Activated CD8-positive, alpha-beta T cell treated with anti-CD3 and anti-CD28 coated beads, Interleukin-2, amount 10 ng/mL, durations not matched to agents 7 days and 5 days (primary cell): ENCODE measurements at regions not wholly inside any gene's neighbourhood (a gene's known extent, or its start where the extent isn't known, plus 50 kb on each side); places are given as distances from the start of the nearest gene placed in this dataset.

Experiments used
- ATAC-seq: fragments of 150-1000 bp; cut with Tn5 transposase; one replicate; pipeline ENCODE4 v1.10.0; 2021; ENCODE audit warnings: moderate library complexity
- CTCF ChIA-PET: fragments of 350-600 bp; sonication (Branson Sonifier 250); formaldehyde crosslinking; loops from one replicate; lab custom pipeline; 2021; ENCODE audit warnings: antibody characterized with exemption; lab: Charles Lee
- POLR2A ChIA-PET: fragments of 350-600 bp; sonication (Branson Sonifier 250); formaldehyde crosslinking; loops from one replicate; lab custom pipeline; 2021; ENCODE audit warnings: antibody characterized with exemption; lab: Charles Lee
- DNase-seq: peaks from one replicate; pipeline ENCODE4 v3.0.0-alpha.2; 2020
- H3K27ac Mint-ChIP-seq: one replicate; pipeline ENCODE4 v1.8.0; 2021; ENCODE audit warnings: mild to moderate bottlenecking, mixed read lengths
- H3K27me3 Mint-ChIP-seq: one replicate; pipeline ENCODE4 v1.8.0; 2021; ENCODE audit warnings: low read depth, mixed read lengths
- H3K36me3 Mint-ChIP-seq: one replicate; pipeline ENCODE4 v1.8.0; 2021; ENCODE audit warnings: low read depth, mixed read lengths
- H3K4me1 Mint-ChIP-seq: one replicate; pipeline ENCODE4 v1.8.0; 2021; ENCODE audit warnings: low read depth, mixed read lengths
- H3K4me3 Mint-ChIP-seq: one replicate; pipeline ENCODE4 v1.8.0; 2021; ENCODE audit warnings: mild to moderate bottlenecking, mixed read lengths
- H3K9me3 Mint-ChIP-seq: one replicate; pipeline ENCODE4 v1.8.0; 2022; ENCODE audit warnings: mixed read lengths; ENCODE audit not compliant: insufficient read depth

DNA sequence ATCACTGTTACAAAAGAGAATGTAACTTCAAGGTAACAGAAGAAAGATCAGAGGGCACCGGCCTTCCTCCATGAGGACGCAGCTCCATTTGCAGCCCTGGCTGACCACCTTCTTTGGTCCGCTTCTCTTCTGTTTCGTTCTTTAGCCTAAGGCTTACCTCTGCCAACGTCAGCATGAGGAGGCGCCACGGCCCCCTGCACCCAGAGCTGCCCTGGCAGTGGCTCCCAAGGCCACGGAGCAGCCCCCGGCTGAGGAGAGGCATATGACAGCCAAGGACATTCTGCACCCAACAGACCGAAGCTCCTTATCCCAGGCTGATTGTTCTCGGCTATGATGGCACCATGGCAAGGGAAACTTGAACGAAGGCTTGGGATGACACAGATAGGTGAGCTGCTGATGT, 250.3 kb downstream of the TOMM20 start:
- Mint-ChIP-seq H3K36me3 (peaks cover 5% of the 10 kb centered on the region), H3K27me3 (no peaks in the 10 kb centered on the region), H3K9me3 (no peaks in the 10 kb centered on the region), H3K27ac (no peak overlapping the region), H3K4me3 (no peak overlapping the region), H3K4me1 (peaks cover 77% of the 10 kb centered on the region)
- ChIA-PET POLR2A (interaction anchor here (0.7 kb wide), 1 partner anchor 48 kb away, joined by 3 read pairs; no protein-coding TSS in a partner anchor), CTCF (no interaction called here)
- no peak for ATAC-seq
- DNase-seq: no peak

DNA sequence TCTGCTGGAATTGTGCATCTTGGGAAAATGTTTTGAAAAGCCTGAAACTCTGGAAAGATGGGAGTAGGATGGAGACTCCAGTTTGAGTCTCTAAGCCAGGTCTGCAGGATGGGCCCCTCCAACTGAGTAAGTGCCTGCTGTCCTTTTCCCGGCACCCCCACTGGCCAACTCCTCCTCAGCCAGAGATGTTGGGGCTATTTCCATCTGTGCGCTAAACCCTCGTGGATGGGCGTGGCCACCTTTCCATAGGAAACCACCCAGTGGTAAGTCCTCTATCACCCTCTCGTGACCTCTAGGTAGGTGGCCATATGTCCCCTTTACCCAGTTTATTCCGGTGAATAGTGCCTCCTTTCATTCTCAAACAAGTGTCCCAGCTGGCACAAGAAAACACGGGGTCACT, 250.9 kb downstream of the TOMM20 start:
- no peak for ATAC-seq
- CTCF ChIA-PET: no interaction called here
- Mint-ChIP-seq H3K4me3 (no peak overlapping the region), H3K4me1 (peaks cover 72% of the 10 kb centered on the region), H3K36me3 (peaks cover 5% of the 10 kb centered on the region), H3K27ac (no peak overlapping the region), H3K27me3 (no peaks in the 10 kb centered on the region), H3K9me3 (no peaks in the 10 kb centered on the region)
- POLR2A ChIA-PET: no interaction called here
- DNase-seq: no peak

DNA sequence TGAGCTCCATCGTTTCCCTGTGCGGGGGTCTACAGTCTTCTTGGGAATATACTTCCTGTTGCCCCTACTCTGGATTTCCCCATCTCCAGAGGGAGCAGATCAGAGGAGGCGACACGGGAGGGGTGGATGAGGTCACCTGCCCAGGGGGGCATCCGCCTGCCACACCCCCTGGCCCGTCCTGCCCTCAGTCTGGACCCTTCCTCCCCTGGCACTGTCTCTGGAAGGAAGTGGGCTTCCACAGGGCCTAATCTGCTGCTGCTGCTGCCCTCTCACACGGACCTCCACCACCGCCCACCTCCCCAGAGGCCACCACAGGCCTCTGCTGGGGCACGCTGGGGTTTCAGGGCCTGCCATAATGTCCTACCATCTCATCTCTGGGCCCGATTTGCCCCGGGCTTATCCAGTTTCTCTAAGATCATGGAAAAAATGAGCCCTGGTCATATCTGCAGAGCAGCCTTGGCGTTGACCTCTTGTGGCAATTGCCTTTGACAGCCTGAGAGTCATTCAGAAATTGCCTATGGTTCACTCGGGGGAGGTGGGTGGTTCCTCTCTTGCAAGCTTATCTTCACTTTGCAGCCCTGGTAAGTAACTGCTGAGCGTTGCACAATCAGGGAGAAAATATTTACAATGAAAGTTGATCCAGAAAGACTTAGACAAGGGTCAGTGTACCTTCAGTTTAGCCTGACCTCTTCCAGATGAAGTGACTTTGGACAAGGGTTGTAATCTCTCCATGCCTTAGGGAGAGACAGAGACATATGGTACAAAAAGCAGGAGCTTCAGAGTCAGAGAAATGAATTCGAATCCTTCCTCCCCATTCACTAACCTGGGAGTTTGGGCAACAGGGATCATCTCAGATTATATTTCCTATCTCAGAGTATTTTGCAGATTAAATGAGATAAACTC, 252.4 kb downstream of the TOMM20 start:
- no peak overlapping the region for H3K4me3 Mint-ChIP-seq
- CTCF ChIA-PET: interaction anchor here (0.8 to 1.6 kb wide), 4 partner anchors 30 to 389 kb away, joined by 3 to 4 read pairs (median 3); no protein-coding TSS in a partner anchor
- DNase-seq: no peak
- peaks cover 57% of the 10 kb centered on the region for H3K4me1 Mint-ChIP-seq
- H3K27ac Mint-ChIP-seq: no peak overlapping the region
- ATAC-seq: no peak
- H3K27me3 Mint-ChIP-seq: no peaks in the 10 kb centered on the region
- H3K36me3 Mint-ChIP-seq: peaks cover 3% of the 10 kb centered on the region
- no peaks in the 10 kb centered on the region for H3K9me3 Mint-ChIP-seq
- POLR2A ChIA-PET: no interaction called here

DNA sequence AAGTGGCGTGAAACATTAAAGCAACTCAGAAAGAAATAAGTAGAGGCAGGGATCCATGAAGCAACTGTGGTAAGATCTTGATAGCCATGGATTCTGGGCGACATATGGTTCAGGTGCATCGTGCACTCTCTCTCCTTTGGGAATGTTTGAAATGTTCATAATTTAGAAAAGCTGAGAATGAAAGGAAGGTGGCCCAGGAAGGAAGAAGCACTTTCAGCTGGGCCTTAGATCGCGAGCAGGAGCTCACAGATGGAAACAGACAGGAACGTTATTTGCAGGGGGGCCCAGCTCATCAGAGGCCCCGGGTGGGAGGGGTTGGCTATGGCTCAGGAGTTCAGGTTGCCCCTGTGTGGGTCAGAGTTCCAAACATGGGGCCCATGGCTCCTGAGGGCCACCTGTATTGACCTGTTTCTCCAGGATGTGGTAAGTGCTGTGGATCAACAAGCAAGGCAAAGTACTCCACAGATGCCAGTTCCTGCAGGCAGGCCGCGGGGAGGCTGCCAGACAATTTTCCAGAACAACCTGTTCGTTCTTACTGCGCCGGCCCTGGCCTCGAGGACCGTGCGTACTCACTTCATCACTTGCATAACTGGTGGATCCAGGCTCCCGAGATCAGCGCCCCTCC, 253.2 kb downstream of the TOMM20 start:
- Mint-ChIP-seq H3K36me3 (peaks cover 3% of the 10 kb centered on the region), H3K4me1 (peaks cover 51% of the 10 kb centered on the region), H3K9me3 (no peaks in the 10 kb centered on the region), H3K4me3 (no peak overlapping the region), H3K27ac (peak overlapping the region; percentile 3), H3K27me3 (no peaks in the 10 kb centered on the region)
- ATAC-seq (no peak), DNase-seq (no peak)
- ChIA-PET POLR2A (interaction anchor here (0.7 kb wide), 1 partner anchor 30 kb away, joined by 3 read pairs; no protein-coding TSS in a partner anchor), CTCF (interaction anchor here (1.6 kb wide), 1 partner anchor 388 kb away, joined by 4 read pairs; no protein-coding TSS in a partner anchor)

DNA sequence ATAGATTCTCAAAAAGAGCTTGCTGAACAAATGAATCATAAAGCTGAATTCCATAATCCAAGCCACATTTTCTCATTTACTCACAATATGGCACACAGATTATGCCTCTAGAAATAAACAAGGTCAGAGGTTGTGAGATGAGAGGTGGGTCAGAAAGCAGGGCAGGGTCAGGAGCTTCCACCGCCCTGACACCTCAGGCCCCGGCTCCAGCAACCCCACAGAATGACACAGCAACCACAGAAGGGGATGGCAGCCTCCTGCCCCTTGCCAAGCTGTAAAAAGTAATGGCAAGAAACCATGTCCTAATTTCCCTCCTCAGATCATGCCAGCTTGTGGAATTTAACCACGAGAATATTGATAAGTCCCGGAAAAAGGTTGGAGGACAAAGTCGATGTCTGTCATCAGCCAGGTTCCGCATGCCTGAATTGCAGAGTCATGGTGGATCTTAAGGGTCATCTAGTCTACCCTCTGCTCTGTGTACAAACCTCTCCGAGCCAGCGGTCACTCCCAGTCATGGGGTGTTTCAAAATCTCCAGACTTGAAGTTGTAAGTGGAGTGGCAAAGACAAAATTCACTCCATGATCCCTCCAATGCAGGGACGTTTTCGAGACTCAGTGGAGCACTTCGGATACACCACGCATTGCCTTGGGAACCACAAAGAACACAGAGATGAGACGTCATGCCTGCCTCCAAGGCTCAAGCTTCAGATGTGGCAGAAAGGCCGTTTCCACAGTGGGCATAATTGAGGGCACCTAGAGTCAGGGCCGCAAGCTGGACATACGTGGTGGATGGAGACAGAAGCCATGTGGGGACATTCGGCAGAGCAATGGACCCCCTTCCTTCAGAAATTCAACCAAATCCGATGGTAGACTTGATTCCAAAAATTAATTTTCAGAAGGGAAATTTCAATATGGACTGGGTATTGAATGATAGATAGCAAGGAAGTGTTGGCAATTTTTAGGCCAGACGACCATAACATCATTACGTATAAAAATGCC, 254.0 kb downstream of the TOMM20 start:
- ChIA-PET CTCF (interaction anchor here (1.1 kb wide), 1 partner anchor 29 kb away, joined by 3 read pairs; no protein-coding TSS in a partner anchor), POLR2A (interaction anchor here (0.7 to 1.3 kb wide), 3 partner anchors 29 to 111 kb away, joined by 3 to 4 read pairs (median 4); no protein-coding TSS in a partner anchor)
- ATAC-seq: no peak
- Mint-ChIP-seq H3K4me1 (peaks cover 46% of the 10 kb centered on the region), H3K9me3 (no peaks in the 10 kb centered on the region), H3K4me3 (no peak overlapping the region), H3K27me3 (no peaks in the 10 kb centered on the region), H3K36me3 (peaks cover 2% of the 10 kb centered on the region), H3K27ac (peak overlapping the region; percentile 3)
- DNase-seq: no peak

DNA sequence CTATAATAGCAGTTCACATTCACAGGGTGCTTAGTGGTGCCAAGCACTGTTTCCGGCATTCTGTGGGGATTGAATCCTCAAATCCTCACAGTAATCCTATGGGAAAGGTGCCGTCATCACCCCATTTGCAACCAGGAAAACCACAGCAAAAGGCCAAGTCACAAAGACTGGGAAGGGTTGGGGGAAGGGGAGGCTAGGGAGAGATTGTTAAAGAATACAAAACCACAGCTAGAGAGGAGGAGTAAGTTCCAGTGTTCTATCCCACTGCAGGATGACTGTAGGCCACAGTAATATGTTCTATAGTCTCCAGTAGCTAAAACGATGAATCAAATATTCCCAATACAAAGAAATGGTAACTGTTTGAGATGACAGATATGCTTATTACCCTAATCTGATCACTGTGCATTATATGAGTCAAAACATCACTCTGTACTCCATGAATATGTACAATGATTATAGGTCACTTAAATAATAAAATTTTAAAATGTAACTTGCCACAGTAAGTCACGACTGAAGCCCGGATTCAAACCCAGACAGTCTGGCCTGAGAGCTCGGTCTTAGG, 256.8 kb downstream of the TOMM20 start:
- no peak overlapping the region for H3K27ac Mint-ChIP-seq
- ATAC-seq: no peak
- DNase-seq: no peak
- no peaks in the 10 kb centered on the region for H3K27me3 Mint-ChIP-seq
- H3K9me3 Mint-ChIP-seq: no peaks in the 10 kb centered on the region
- H3K4me1 Mint-ChIP-seq: peaks cover 42% of the 10 kb centered on the region
- no peak overlapping the region for H3K4me3 Mint-ChIP-seq
- ChIA-PET POLR2A (no interaction called here), CTCF (no interaction called here)
- H3K36me3 Mint-ChIP-seq: no peaks in the 10 kb centered on the region

DNA sequence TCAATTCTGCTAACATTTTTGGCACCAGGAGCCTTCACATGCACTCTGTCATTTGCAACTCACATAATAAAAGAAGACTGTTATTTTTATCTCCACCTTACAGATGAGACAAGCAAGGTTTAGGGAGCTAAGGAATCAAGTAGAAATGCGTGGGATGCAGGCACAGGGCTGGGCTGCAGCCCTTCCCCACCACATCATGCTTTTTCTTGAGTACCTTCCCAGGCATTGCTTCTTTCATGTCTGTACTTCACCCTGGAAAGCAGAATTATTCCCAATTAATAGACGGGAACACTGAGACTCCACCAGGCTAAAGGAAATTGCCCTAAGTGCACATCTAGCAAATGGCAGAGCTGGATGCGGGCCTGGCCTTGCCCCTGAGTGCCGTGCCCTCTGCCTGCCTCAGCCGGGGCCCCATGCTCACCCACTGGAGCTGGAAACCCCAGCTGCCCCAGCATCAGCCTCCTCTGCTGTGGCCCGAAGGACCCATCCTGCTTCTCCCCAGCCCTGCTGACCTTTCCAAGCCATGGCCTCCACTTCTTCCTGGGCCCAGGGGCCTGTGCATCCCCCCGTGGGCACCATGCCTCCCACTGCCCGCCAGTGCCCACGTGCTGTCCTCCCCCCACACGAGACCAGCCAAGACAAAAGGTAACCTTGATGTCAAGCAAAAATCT, 257.5 kb downstream of the TOMM20 start:
- H3K4me1 Mint-ChIP-seq: peaks cover 40% of the 10 kb centered on the region
- ATAC-seq (no peak), DNase-seq (no peak)
- no peaks in the 10 kb centered on the region for H3K36me3 Mint-ChIP-seq
- ChIA-PET CTCF (no interaction called here), POLR2A (no interaction called here)
- H3K27ac Mint-ChIP-seq: no peak overlapping the region
- H3K9me3 Mint-ChIP-seq: no peaks in the 10 kb centered on the region
- no peak overlapping the region for H3K4me3 Mint-ChIP-seq
- H3K27me3 Mint-ChIP-seq: no peaks in the 10 kb centered on the region

DNA sequence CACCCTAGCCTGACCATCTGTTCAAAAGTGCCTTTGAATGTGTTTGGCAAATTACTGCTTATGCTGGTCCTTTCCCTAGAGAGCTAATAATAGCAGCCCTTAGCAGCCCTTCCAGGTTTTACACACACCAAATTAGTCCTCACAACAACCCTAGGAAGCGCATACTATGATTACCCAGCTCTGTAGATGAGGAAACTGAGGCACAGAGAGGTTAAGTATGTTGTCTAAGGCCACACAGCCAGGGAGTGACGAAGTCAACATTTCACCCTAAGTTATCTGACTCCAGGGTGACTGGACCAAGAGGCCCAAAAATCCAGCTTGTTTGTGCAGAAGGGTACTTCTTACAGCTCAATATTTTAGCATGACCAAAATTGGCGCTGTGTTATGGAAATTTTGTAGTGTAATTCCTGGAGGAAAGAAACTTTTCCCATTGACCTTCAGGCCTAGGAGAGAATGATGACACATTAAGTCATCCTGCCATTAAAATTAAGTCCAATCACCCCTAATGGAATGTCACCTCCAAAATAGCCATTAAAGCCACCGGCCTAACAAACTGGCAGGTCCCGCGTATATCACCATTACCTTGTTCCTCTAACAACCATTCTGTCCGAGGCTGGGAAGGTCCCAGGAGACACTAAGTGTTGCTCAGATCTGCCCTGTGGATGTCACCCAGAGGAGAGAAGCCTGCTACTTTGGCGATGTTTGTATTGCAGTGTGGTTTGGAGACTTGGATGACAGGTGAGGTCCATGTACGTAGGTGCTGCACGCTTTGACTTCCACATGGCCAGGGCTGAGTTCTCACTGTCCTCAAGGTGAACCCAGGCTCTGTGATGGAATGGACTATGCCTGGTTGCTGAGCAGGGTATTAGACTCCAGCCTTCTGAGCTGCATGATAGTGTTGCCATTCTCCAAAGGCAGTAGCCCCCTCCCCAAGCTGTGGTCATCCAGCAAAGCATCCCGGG, 258.3 kb downstream of the TOMM20 start:
- DNase-seq (no peak), ATAC-seq (no peak)
- Mint-ChIP-seq H3K4me1 (peaks cover 35% of the 10 kb centered on the region), H3K27me3 (no peaks in the 10 kb centered on the region), H3K4me3 (no peak overlapping the region), H3K9me3 (no peaks in the 10 kb centered on the region), H3K36me3 (no peaks in the 10 kb centered on the region), H3K27ac (no peak overlapping the region)
- ChIA-PET POLR2A (no interaction called here), CTCF (no interaction called here)

DNA sequence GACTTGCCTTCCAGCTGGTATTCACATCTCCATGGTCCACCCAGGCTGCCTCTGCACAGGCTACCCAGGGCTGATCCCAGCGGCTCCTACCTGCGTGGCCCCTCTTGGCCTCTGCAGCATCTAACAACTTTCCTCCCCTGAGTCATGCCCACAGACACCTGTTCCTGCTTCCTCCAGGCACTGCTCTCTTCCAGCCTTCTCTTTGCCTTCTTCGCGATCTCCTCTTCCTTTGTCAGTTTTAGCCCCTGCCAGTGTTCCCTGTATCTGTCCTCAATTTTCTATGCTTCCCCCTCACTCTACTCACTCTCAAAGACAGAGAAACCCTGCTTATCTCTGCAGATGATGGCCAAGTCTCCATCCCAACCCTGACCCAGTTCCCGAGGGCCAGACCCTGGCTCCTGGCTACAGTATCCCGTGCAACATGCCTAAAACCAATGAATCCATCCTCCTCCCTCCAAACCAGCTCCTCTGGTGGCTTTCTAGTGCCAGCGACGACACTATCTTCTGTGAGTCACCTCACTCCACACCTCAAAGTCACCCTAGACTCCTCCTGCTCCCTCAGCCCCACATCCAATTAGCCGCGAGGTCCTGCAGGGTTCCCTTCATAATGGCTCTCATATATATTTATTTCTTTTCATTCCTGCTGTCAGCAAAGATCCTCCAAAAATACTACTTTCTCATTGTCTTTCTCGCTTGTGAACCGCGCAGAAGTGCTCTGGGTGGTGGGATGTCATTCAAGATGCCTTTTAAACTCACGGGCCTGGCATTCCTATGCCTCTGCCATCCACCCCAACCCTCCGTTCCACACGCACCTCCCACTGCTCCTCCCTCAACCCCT, 259.2 kb downstream of the TOMM20 start:
- Mint-ChIP-seq H3K9me3 (no peaks in the 10 kb centered on the region), H3K27ac (no peak overlapping the region)

More for the DNA sequence above, 259.2 kb downstream of the TOMM20 start:
- POLR2A ChIA-PET: no interaction called here
- peaks cover 27% of the 10 kb centered on the region for H3K4me1 Mint-ChIP-seq
- H3K4me3 Mint-ChIP-seq: no peak overlapping the region
- no peaks in the 10 kb centered on the region for H3K36me3 Mint-ChIP-seq
- no peak for DNase-seq
- ATAC-seq: no peak
- no peaks in the 10 kb centered on the region for H3K27me3 Mint-ChIP-seq
- CTCF ChIA-PET: interaction anchor here (1.5 kb wide), 1 partner anchor 24 kb away, joined by 4 read pairs; no protein-coding TSS in a partner anchor
